Trophoblast cell (in vitro differentiated cells and primary cell): ENCODE measurements at regions not wholly inside any gene's neighbourhood (a gene's known extent, or its start where the extent isn't known, plus 50 kb on each side); places are given as distances from the start of the nearest gene placed in this dataset.
"Not testable (repeated sequence)": the region's sequence is repeated elsewhere in the genome, so short reads cannot be mapped to it uniquely, and the experiment has no call there.

Source experiments
- DNase-seq, 2 donors: peaks; one replicate each; pipeline ENCODE4 v3.0.0-alpha.2; 2016
- H2AFZ ChIP-seq: 2 replicates; pipeline ENCODE4 v1.6.1; 2013; ENCODE audit warnings: low read length, moderate library complexity, mild to moderate bottlenecking; ENCODE audit not compliant: insufficient read depth, poor library complexity
- H2AK5ac ChIP-seq: 2 replicates; pipeline ENCODE4 v1.6.1; 2013; ENCODE audit warnings: mild to moderate bottlenecking, low read length
- H2BK120ac ChIP-seq: 2 replicates; pipeline ENCODE4 v1.6.1; 2013; ENCODE audit warnings: low read length, mild to moderate bottlenecking, moderate library complexity; ENCODE audit not compliant: insufficient read depth, poor library complexity
- H2BK12ac ChIP-seq: 2 replicates; pipeline ENCODE4 v1.6.1; 2013; ENCODE audit warnings: mild to moderate bottlenecking, low read length, moderate library complexity
- H2BK5ac ChIP-seq: 2 replicates; pipeline ENCODE4 v1.6.1; 2013; ENCODE audit warnings: low read length, low read depth, moderate library complexity, mild to moderate bottlenecking; ENCODE audit not compliant: poor library complexity
- H3K14ac ChIP-seq: 2 replicates; pipeline ENCODE4 v1.6.1; 2013; ENCODE audit warnings: mild to moderate bottlenecking, low read length
- H3K18ac ChIP-seq: 2 replicates; pipeline ENCODE4 v1.6.1; 2013; ENCODE audit warnings: mild to moderate bottlenecking, low read length
- H3K23ac ChIP-seq: 2 replicates; pipeline ENCODE4 v1.6.1; 2013; ENCODE audit warnings: low read length
- H3K27ac ChIP-seq: 2 replicates; pipeline ENCODE4 v1.5.1; 2013; ENCODE audit warnings: low read depth, mild to moderate bottlenecking, inconsistent platforms, low read length, moderate library complexity
- H3K27me3 ChIP-seq: 2 replicates; pipeline ENCODE4 v1.6.1; 2013; ENCODE audit warnings: inconsistent platforms, mild to moderate bottlenecking, low read length, moderate library complexity; ENCODE audit not compliant: insufficient read depth
- H3K36me3 ChIP-seq, 2 experiments: 1 replicate in 1 of 2; 2 replicates in 1 of 2; pipeline ENCODE4 v1.6.1; 2013; ENCODE audit warnings: low read length in 2 of 2, mild to moderate bottlenecking in 2 of 2, moderate library complexity in 1 of 2; ENCODE audit not compliant: insufficient read depth in 2 of 2, control insufficient read depth in 1 of 2
- H3K4ac ChIP-seq: 2 replicates; pipeline ENCODE4 v1.6.1; 2013; ENCODE audit warnings: low read depth, mild to moderate bottlenecking, low read length, moderate library complexity
- H3K4me1 ChIP-seq, 2 experiments: 1 replicate in 1 of 2; 2 replicates in 1 of 2; pipeline ENCODE4 v1.6.1; 2013; ENCODE audit warnings: low read length in 2 of 2, mild to moderate bottlenecking in 2 of 2, moderate library complexity in 1 of 2; ENCODE audit not compliant: insufficient read depth in 2 of 2, control insufficient read depth in 1 of 2
- H3K4me2 ChIP-seq: 2 replicates; pipeline ENCODE4 v1.6.1; 2013; ENCODE audit warnings: inconsistent platforms, mild to moderate bottlenecking, low read length, moderate library complexity
- H3K4me3 ChIP-seq: 2 replicates; pipeline ENCODE4 v1.5.1; 2013; ENCODE audit warnings: mild to moderate bottlenecking, low read depth, low read length, inconsistent platforms
- H3K79me1 ChIP-seq: one replicate; pipeline ENCODE4 v1.6.1; 2013; ENCODE audit warnings: low read length
- H3K79me2 ChIP-seq: 2 replicates; pipeline ENCODE4 v1.6.1; 2013; ENCODE audit warnings: low read length, mild to moderate bottlenecking; ENCODE audit not compliant: control insufficient read depth, insufficient read depth, poor library complexity
- H3K9ac ChIP-seq: 2 replicates; pipeline ENCODE4 v1.6.1; 2013; ENCODE audit warnings: mild to moderate bottlenecking, low read length
- H3K9me3 ChIP-seq: 2 replicates; pipeline ENCODE4 v1.6.1; 2013; ENCODE audit warnings: low read depth, mild to moderate bottlenecking, control low read depth, inconsistent platforms, low read length; ENCODE audit not compliant: insufficient read depth
- H4K12ac ChIP-seq: 2 replicates; pipeline ENCODE4 v1.6.1; 2013; ENCODE audit warnings: low read depth, mild to moderate bottlenecking, low read length, moderate library complexity
- H4K8ac ChIP-seq: 2 replicates; pipeline ENCODE4 v1.6.1; 2013; ENCODE audit warnings: low read depth, mild to moderate bottlenecking, low read length, moderate library complexity
- H4K91ac ChIP-seq: one replicate; pipeline ENCODE4 v1.6.1; 2013; ENCODE audit warnings: low read depth, mild to moderate bottlenecking, low read length, moderate library complexity
- WGBS: extraction: QIAGEN DNeasy Blood & Tissue Kit; methylation state at CpG from one replicate; pipeline ENCODE4 v1.1.7; 2013; ENCODE audit warnings: missing lambda C conversion rate; ENCODE audit not compliant: insufficient read length, insufficient coverage; ENCODE audit errors: extremely low coverage; 5-methylcytosine and 5-hydroxymethylcytosine counted together

GRCh38 chr15:22262613-22263020 is 182.3 kb downstream of the OR4M2 start:
- H3K4ac ChIP-seq: no peak overlapping the region
- no peak overlapping the region for H2AK5ac ChIP-seq
- no peak overlapping the region for H2BK120ac ChIP-seq
- H3K18ac ChIP-seq: no peak overlapping the region
- WGBS: no CpG with 5 or more reads among the region's 13 CpGs
- no peak overlapping the region for H4K8ac ChIP-seq
- no peak overlapping the region for H3K23ac ChIP-seq
- no peaks in the 10 kb centered on the region for H3K4me1 ChIP-seq
- H2BK5ac ChIP-seq: no peak overlapping the region
- H3K9ac ChIP-seq: no peak overlapping the region
- peak; percentile 51 to 60 for DNase-seq
- H4K12ac ChIP-seq: no peak overlapping the region
- no peaks in the 10 kb centered on the region for H3K79me1 ChIP-seq
- no peaks in the 10 kb centered on the region for H3K36me3 ChIP-seq
- H3K9me3 ChIP-seq: peaks cover 28% of the 10 kb centered on the region
- no peak overlapping the region for H2BK12ac ChIP-seq
- no peaks in the 10 kb centered on the region for H3K27me3 ChIP-seq
- no peak overlapping the region for H2AFZ ChIP-seq
- H3K27ac ChIP-seq: no peak overlapping the region
- no peak overlapping the region for H3K4me3 ChIP-seq
- H3K79me2 ChIP-seq: no peaks in the 10 kb centered on the region
- H4K91ac ChIP-seq: no peak overlapping the region
- no peak overlapping the region for H3K4me2 ChIP-seq
- no peak overlapping the region for H3K14ac ChIP-seq

GRCh38 chr15:22263738-22264137 is 183.4 kb downstream of the OR4M2 start:
- Histone ChIP-seq H3K79me1 (no peaks in the 10 kb centered on the region), H3K4me2 (no peak overlapping the region), H3K23ac (no peak overlapping the region), H3K9ac (no peak overlapping the region), H3K27me3 (no peaks in the 10 kb centered on the region), H4K8ac (no peak overlapping the region), H2BK5ac (no peak overlapping the region), H2AK5ac (no peak overlapping the region), H4K91ac (no peak overlapping the region), H3K14ac (no peak overlapping the region), H2BK120ac (no peak overlapping the region), H3K9me3 (peaks cover 28% of the 10 kb centered on the region), H3K36me3 (no peaks in the 10 kb centered on the region), H3K79me2 (no peaks in the 10 kb centered on the region), H3K18ac (no peak overlapping the region), H3K27ac (no peak overlapping the region), H3K4ac (no peak overlapping the region), H3K4me3 (no peak overlapping the region), H2BK12ac (no peak overlapping the region), H3K4me1 (no peaks in the 10 kb centered on the region), H4K12ac (no peak overlapping the region), H2AFZ (no peak overlapping the region)
- no CpG with 5 or more reads among the region's 5 CpGs for WGBS
- DNase-seq: no peak

- not testable (repeated sequence) for H2BK5ac ChIP-seq, H3K36me3 ChIP-seq, H3K4me2 ChIP-seq, H3K79me1 ChIP-seq, H3K9ac ChIP-seq, H3K27me3 ChIP-seq, H4K8ac ChIP-seq, H3K79me2 ChIP-seq, H3K4me1 ChIP-seq, H3K23ac ChIP-seq, H4K91ac ChIP-seq, H2AFZ ChIP-seq, H3K18ac ChIP-seq, H3K4ac ChIP-seq, H4K12ac ChIP-seq, H2BK120ac ChIP-seq, H3K4me3 ChIP-seq, H2BK12ac ChIP-seq, H3K27ac ChIP-seq, H3K14ac ChIP-seq, H2AK5ac ChIP-seq
- WGBS: no CpG with 5 or more reads among the region's 3 CpGs
- peaks cover 27% of the 10 kb centered on the region for H3K9me3 ChIP-seq
- DNase-seq: peak in 1 of 2 donors; percentile 91
Observed at GRCh38 chr15:22264272-22264671, 183.9 kb downstream of the OR4M2 start.

GRCh38 chr15:22265056-22265945 is 185.0 kb downstream of the OR4M2 start:
- Histone ChIP-seq H3K18ac (no peak overlapping the region), H2AK5ac (no peak overlapping the region), H3K27ac (no peak overlapping the region), H4K8ac (no peak overlapping the region), H2AFZ (no peak overlapping the region), H3K79me1 (no peaks in the 10 kb centered on the region), H3K9me3 (peaks cover 27% of the 10 kb centered on the region), H3K79me2 (no peaks in the 10 kb centered on the region), H3K36me3 (no peaks in the 10 kb centered on the region), H3K23ac (no peak overlapping the region), H3K4me1 (no peaks in the 10 kb centered on the region), H3K14ac (no peak overlapping the region), H2BK5ac (no peak overlapping the region), H4K12ac (no peak overlapping the region), H3K4me2 (no peak overlapping the region), H3K27me3 (no peaks in the 10 kb centered on the region), H3K4me3 (no peak overlapping the region), H3K4ac (no peak overlapping the region), H2BK12ac (no peak overlapping the region), H4K91ac (no peak overlapping the region), H2BK120ac (no peak overlapping the region), H3K9ac (no peak overlapping the region)
- WGBS: 100% methylated on average over 1 of the region's 19 CpGs
- no peak for DNase-seq
